BE2C (cell line): ENCODE measurements at regions not wholly inside any gene's neighbourhood (a gene's known extent, or its start where the extent isn't known, plus 50 kb on each side); places are given as distances from the start of the nearest gene placed in this dataset.

Experiments used
- DNase-seq: peaks from one replicate; pipeline ENCODE4 v3.0.0-alpha.2; 2020
- H3K27me3 ChIP-seq: fragments of 250-450 bp; sonication (Bioruptor Pico); 2 replicates; pipeline ENCODE4 v1.5.1; 2020; ENCODE audit warnings: mild to moderate bottlenecking
- H3K36me3 ChIP-seq: fragments of 250-450 bp; sonication (Bioruptor Pico); 2 replicates; pipeline ENCODE4 v1.5.1; 2020; ENCODE audit warnings: mild to moderate bottlenecking
- H3K4me1 ChIP-seq: fragments of 250-450 bp; sonication (Bioruptor Pico); 2 replicates; pipeline ENCODE4 v1.5.1; 2020
- H3K4me3 ChIP-seq: 2 replicates; pipeline ENCODE4 v1.5.1; 2011; ENCODE audit warnings: low read depth, low read length
- H3K9me3 ChIP-seq: fragments of 250-450 bp; sonication (Bioruptor Pico); 2 replicates; pipeline ENCODE4 v1.5.1; 2020
- CTCF ChIP-seq: IDR thresholded peaks from 2 replicates; pipeline ENCODE4 v1.5.1; 2012; ENCODE audit warnings: mild to moderate bottlenecking, low read depth, low read length

- no peak overlapping the region for H3K4me3 ChIP-seq
- no peak for TF ChIP-seq CTCF
- no peaks in the 10 kb centered on the region for H3K27me3 ChIP-seq
- no peaks in the 10 kb centered on the region for H3K9me3 ChIP-seq
- H3K4me1 ChIP-seq, result no peaks in the 10 kb centered on the region
- H3K36me3 ChIP-seq, result no peaks in the 10 kb centered on the region
- DNase-seq, result no peak
Measured at GRCh38 chr22:27642104-27642800, 159.3 kb downstream of the MN1 start.

GRCh38 chr22:27643907-27644306, 157.6 kb downstream of the MN1 start:
- Histone ChIP-seq H3K36me3 (no peaks in the 10 kb centered on the region), H3K9me3 (no peaks in the 10 kb centered on the region), H3K4me3 (no peak overlapping the region), H3K4me1 (no peaks in the 10 kb centered on the region), H3K27me3 (peaks cover 4% of the 10 kb centered on the region; the same call in 1 of the 2 replicates)
- no peak for DNase-seq
- TF ChIP-seq CTCF, result no peak

GRCh38 chr22:27644566-27644965, 157.0 kb downstream of the MN1 start:
- no peak for TF ChIP-seq CTCF
- Histone ChIP-seq H3K27me3 (peaks cover 4% of the 10 kb centered on the region; the same call in 1 of the 2 replicates), H3K9me3 (no peaks in the 10 kb centered on the region), H3K4me3 (no peak overlapping the region), H3K36me3 (no peaks in the 10 kb centered on the region), H3K4me1 (no peaks in the 10 kb centered on the region)
- DNase-seq, result no peak

- Histone ChIP-seq H3K4me1 (no peaks in the 10 kb centered on the region), H3K36me3 (no peaks in the 10 kb centered on the region), H3K27me3 (peaks cover 4% of the 10 kb centered on the region; the same call in 1 of the 2 replicates), H3K9me3 (no peaks in the 10 kb centered on the region), H3K4me3 (no peak overlapping the region)
- DNase-seq, result no peak
- no peak for TF ChIP-seq CTCF
Measured at GRCh38 chr22:27647540-27647939, 154.0 kb downstream of the MN1 start.

- no peaks in the 10 kb centered on the region for H3K9me3 ChIP-seq
- DNase-seq, result no peak
- H3K4me3 ChIP-seq, result no peak overlapping the region
- no peaks in the 10 kb centered on the region for H3K36me3 ChIP-seq
- H3K4me1 ChIP-seq, result no peaks in the 10 kb centered on the region
- H3K27me3 ChIP-seq, result peaks cover 4% of the 10 kb centered on the region; the same call in 1 of the 2 replicates
- TF ChIP-seq CTCF, result no peak
Measured at GRCh38 chr22:27648074-27648473, 153.5 kb downstream of the MN1 start.

- Histone ChIP-seq H3K27me3 (peaks cover 4% of the 10 kb centered on the region; the same call in 1 of the 2 replicates), H3K4me1 (no peaks in the 10 kb centered on the region), H3K9me3 (no peaks in the 10 kb centered on the region), H3K36me3 (no peaks in the 10 kb centered on the region), H3K4me3 (no peak overlapping the region)
- TF ChIP-seq CTCF, result no peak
- DNase-seq, result no peak
Measured at GRCh38 chr22:27648853-27649252, 152.7 kb downstream of the MN1 start.
